ENCODE measurements at regions not wholly inside any gene's neighbourhood (a gene's known extent, or its start where the extent isn't known, plus 50 kb on each side); places are given as distances from the start of the nearest gene placed in this dataset.

- WGBS, 3 donors, result 68 to 87% (median 75%) methylated on average over 4 of the region's 4 CpGs
- no peaks in the 10 kb centered on the region for H3K36me3 ChIP-seq (ENCODE audit: control insufficient read depth in 3 of 3, insufficient read depth in 2 of 3, low read depth in 1 of 3, low read length in 3 of 3)
- no peaks in the 10 kb centered on the region for H3K9me3 ChIP-seq (ENCODE audit: control insufficient read depth in 2 of 2, insufficient read depth in 1 of 2, low read depth in 1 of 2, low read length in 1 of 2)
- peaks cover 0 to 10% (median 3%) of the 10 kb centered on the region in 3 donors for H3K4me1 ChIP-seq (ENCODE audit: control insufficient read depth in 3 of 3, insufficient read depth in 2 of 3, low read depth in 1 of 3, low read length in 2 of 3)
- H3K4me3 ChIP-seq (ENCODE audit: low read depth in 1 of 3, low read length in 3 of 3), result no peak overlapping the region
- DNase-seq (no peak), FAIRE-seq (no peak)
- peaks cover 0 to 13% (median 2%) of the 10 kb centered on the region in 3 donors for H3K27me3 ChIP-seq (ENCODE audit: control insufficient read depth in 3 of 3, insufficient read depth in 3 of 3, low read length in 3 of 3)
- H3K27ac ChIP-seq (ENCODE audit: low read depth in 1 of 3, low read length in 2 of 3), result no peak overlapping the region
These were observed 83.6 kb upstream of the ALDH1L1 start for GRCh38 chr3:126263971-126264370.

- WGBS, 3 donors, result 85 to 91% (median 87%) methylated on average over 9 of the region's 9 CpGs
- H3K9me3 ChIP-seq (ENCODE audit: control insufficient read depth in 2 of 2, insufficient read depth in 1 of 2, low read depth in 1 of 2, low read length in 1 of 2), result no peaks in the 10 kb centered on the region
- peaks cover 0 to 10% (median 3%) of the 10 kb centered on the region in 3 donors for H3K4me1 ChIP-seq (ENCODE audit: control insufficient read depth in 3 of 3, insufficient read depth in 2 of 3, low read depth in 1 of 3, low read length in 2 of 3)
- H3K27ac ChIP-seq (ENCODE audit: low read depth in 1 of 3, low read length in 2 of 3), result no peak overlapping the region
- FAIRE-seq, result no peak
- no peak overlapping the region for H3K4me3 ChIP-seq (ENCODE audit: low read depth in 1 of 3, low read length in 3 of 3)
- H3K36me3 ChIP-seq (ENCODE audit: control insufficient read depth in 3 of 3, insufficient read depth in 2 of 3, low read depth in 1 of 3, low read length in 3 of 3), result no peaks in the 10 kb centered on the region
- peaks cover 0 to 11% (median 2%) of the 10 kb centered on the region in 3 donors for H3K27me3 ChIP-seq (ENCODE audit: control insufficient read depth in 3 of 3, insufficient read depth in 3 of 3, low read length in 3 of 3)
- DNase-seq, result no peak
These were observed 83.2 kb upstream of the ALDH1L1 start for GRCh38 chr3:126263539-126263938.

GRCh38 chr3:126262227-126262626, 81.8 kb upstream of the ALDH1L1 start:
- 79 to 93% (median 80%) methylated on average over 3 of the region's 3 CpGs for WGBS, 3 donors
- Histone ChIP-seq H3K36me3 (ENCODE audit: control insufficient read depth in 3 of 3, insufficient read depth in 2 of 3, low read depth in 1 of 3, low read length in 3 of 3) (no peaks in the 10 kb centered on the region), H3K27ac (ENCODE audit: low read depth in 1 of 3, low read length in 2 of 3) (no peak overlapping the region), H3K4me1 (ENCODE audit: control insufficient read depth in 3 of 3, insufficient read depth in 2 of 3, low read depth in 1 of 3, low read length in 2 of 3) (peaks cover 0 to 6% (median 3%) of the 10 kb centered on the region in 3 donors), H3K9me3 (ENCODE audit: control insufficient read depth in 2 of 2, insufficient read depth in 1 of 2, low read depth in 1 of 2, low read length in 1 of 2) (no peaks in the 10 kb centered on the region), H3K27me3 (ENCODE audit: control insufficient read depth in 3 of 3, insufficient read depth in 3 of 3, low read length in 3 of 3) (peaks cover 0 to 9% (median 2%) of the 10 kb centered on the region in 3 donors), H3K4me3 (ENCODE audit: low read depth in 1 of 3, low read length in 3 of 3) (no peak overlapping the region)
- DNase-seq, result no peak
- FAIRE-seq, result no peak

- H3K27me3 ChIP-seq (ENCODE audit: control insufficient read depth in 3 of 3, insufficient read depth in 3 of 3, low read length in 3 of 3), result peaks cover 0 to 4% (median 0%) of the 10 kb centered on the region in 3 donors
- peak overlapping the region in 1 of 3 donors; percentile 8 for H3K27ac ChIP-seq (ENCODE audit: low read depth in 1 of 3, low read length in 2 of 3)
- FAIRE-seq, result no peak
- WGBS, 3 donors, result 52 to 58% (median 55%) methylated on average over 6 of the region's 6 CpGs
- no peak for DNase-seq
- peaks cover 0 to 3% (median 0%) of the 10 kb centered on the region in 3 donors for H3K4me1 ChIP-seq (ENCODE audit: control insufficient read depth in 3 of 3, insufficient read depth in 2 of 3, low read depth in 1 of 3, low read length in 2 of 3)
- H3K36me3 ChIP-seq (ENCODE audit: control insufficient read depth in 3 of 3, insufficient read depth in 2 of 3, low read depth in 1 of 3, low read length in 3 of 3), result no peaks in the 10 kb centered on the region
- no peak overlapping the region for H3K4me3 ChIP-seq (ENCODE audit: low read depth in 1 of 3, low read length in 3 of 3)
- no peaks in the 10 kb centered on the region for H3K9me3 ChIP-seq (ENCODE audit: control insufficient read depth in 2 of 2, insufficient read depth in 1 of 2, low read depth in 1 of 2, low read length in 1 of 2)
These were observed 80.7 kb upstream of the ALDH1L1 start for GRCh38 chr3:126261037-126261436.

GRCh38 chr3:126259411-126260391, 79.3 kb upstream of the ALDH1L1 start:
- FAIRE-seq (no peak), DNase-seq (peak in 1 of 2 donors; percentile 45)
- peaks cover 0 to 3% (median 0%) of the 10 kb centered on the region in 3 donors for H3K4me1 ChIP-seq (ENCODE audit: control insufficient read depth in 3 of 3, insufficient read depth in 2 of 3, low read depth in 1 of 3, low read length in 2 of 3)
- no peaks in the 10 kb centered on the region for H3K36me3 ChIP-seq (ENCODE audit: control insufficient read depth in 3 of 3, insufficient read depth in 2 of 3, low read depth in 1 of 3, low read length in 3 of 3)
- no peak overlapping the region for H3K4me3 ChIP-seq (ENCODE audit: low read depth in 1 of 3, low read length in 3 of 3)
- no peaks in the 10 kb centered on the region for H3K9me3 ChIP-seq (ENCODE audit: control insufficient read depth in 2 of 2, insufficient read depth in 1 of 2, low read depth in 1 of 2, low read length in 1 of 2)
- H3K27me3 ChIP-seq (ENCODE audit: control insufficient read depth in 3 of 3, insufficient read depth in 3 of 3, low read length in 3 of 3), result peaks cover 0 to 4% (median 0%) of the 10 kb centered on the region in 3 donors
- WGBS, 3 donors, result 55 to 60% (median 57%) methylated on average over 23 of the region's 23 CpGs
- H3K27ac ChIP-seq (ENCODE audit: low read depth in 1 of 3, low read length in 2 of 3), result no peak overlapping the region

- DNase-seq (no peak), FAIRE-seq (no peak)
- no peaks in the 10 kb centered on the region for H3K36me3 ChIP-seq (ENCODE audit: control insufficient read depth in 3 of 3, insufficient read depth in 2 of 3, low read depth in 1 of 3, low read length in 3 of 3)
- H3K27me3 ChIP-seq (ENCODE audit: control insufficient read depth in 3 of 3, insufficient read depth in 3 of 3, low read length in 3 of 3), result peaks cover 0 to 4% (median 0%) of the 10 kb centered on the region in 3 donors
- H3K4me3 ChIP-seq (ENCODE audit: low read depth in 1 of 3, low read length in 3 of 3), result no peak overlapping the region
- H3K9me3 ChIP-seq (ENCODE audit: control insufficient read depth in 2 of 2, insufficient read depth in 1 of 2, low read depth in 1 of 2, low read length in 1 of 2), result no peaks in the 10 kb centered on the region
- 33 to 76% (median 36%) methylated on average over 1 of the region's 1 CpG for WGBS, 3 donors
- peaks cover 0 to 3% (median 0%) of the 10 kb centered on the region in 3 donors for H3K4me1 ChIP-seq (ENCODE audit: control insufficient read depth in 3 of 3, insufficient read depth in 2 of 3, low read depth in 1 of 3, low read length in 2 of 3)
- H3K27ac ChIP-seq (ENCODE audit: low read depth in 1 of 3, low read length in 2 of 3), result no peak overlapping the region
These were observed 78.3 kb upstream of the ALDH1L1 start for GRCh38 chr3:126258670-126259069.

- 93 to 95% (median 94%) methylated on average over 3 of the region's 3 CpGs for WGBS, 3 donors
- no peak overlapping the region for H3K4me3 ChIP-seq (ENCODE audit: low read depth in 1 of 3, low read length in 3 of 3)
- H3K27ac ChIP-seq (ENCODE audit: low read depth in 1 of 3, low read length in 2 of 3), result no peak overlapping the region
- no peaks in the 10 kb centered on the region for H3K36me3 ChIP-seq (ENCODE audit: control insufficient read depth in 3 of 3, insufficient read depth in 2 of 3, low read depth in 1 of 3, low read length in 3 of 3)
- H3K9me3 ChIP-seq (ENCODE audit: control insufficient read depth in 2 of 2, insufficient read depth in 1 of 2, low read depth in 1 of 2, low read length in 1 of 2), result no peaks in the 10 kb centered on the region
- DNase-seq (no peak), FAIRE-seq (no peak)
- H3K4me1 ChIP-seq (ENCODE audit: control insufficient read depth in 3 of 3, insufficient read depth in 2 of 3, low read depth in 1 of 3, low read length in 2 of 3), result peaks cover 0 to 3% (median 0%) of the 10 kb centered on the region in 3 donors
- peaks cover 0 to 4% (median 0%) of the 10 kb centered on the region in 3 donors for H3K27me3 ChIP-seq (ENCODE audit: control insufficient read depth in 3 of 3, insufficient read depth in 3 of 3, low read length in 3 of 3)
These were observed 77.6 kb upstream of the ALDH1L1 start for GRCh38 chr3:126257984-126258383.

- FAIRE-seq (no peak), DNase-seq (no peak)
- Histone ChIP-seq H3K9me3 (ENCODE audit: control insufficient read depth in 2 of 2, insufficient read depth in 1 of 2, low read depth in 1 of 2, low read length in 1 of 2) (no peaks in the 10 kb centered on the region), H3K4me3 (ENCODE audit: low read depth in 1 of 3, low read length in 3 of 3) (no peak overlapping the region), H3K36me3 (ENCODE audit: control insufficient read depth in 3 of 3, insufficient read depth in 2 of 3, low read depth in 1 of 3, low read length in 3 of 3) (no peaks in the 10 kb centered on the region), H3K27me3 (ENCODE audit: control insufficient read depth in 3 of 3, insufficient read depth in 3 of 3, low read length in 3 of 3) (peaks cover 0 to 4% (median 0%) of the 10 kb centered on the region in 3 donors), H3K27ac (ENCODE audit: low read depth in 1 of 3, low read length in 2 of 3) (no peak overlapping the region), H3K4me1 (ENCODE audit: control insufficient read depth in 3 of 3, insufficient read depth in 2 of 3, low read depth in 1 of 3, low read length in 2 of 3) (peaks cover 0 to 3% (median 0%) of the 10 kb centered on the region in 3 donors)
- 82 to 86% (median 84%) methylated on average over 11 of the region's 11 CpGs for WGBS, 3 donors
These were observed 76.8 kb upstream of the ALDH1L1 start for GRCh38 chr3:126257174-126257573.
